ENCODE measurements at regions not wholly inside any gene's neighbourhood (a gene's known extent, or its start where the extent isn't known, plus 50 kb on each side); places are given as distances from the start of the nearest gene placed in this dataset.

DNA sequence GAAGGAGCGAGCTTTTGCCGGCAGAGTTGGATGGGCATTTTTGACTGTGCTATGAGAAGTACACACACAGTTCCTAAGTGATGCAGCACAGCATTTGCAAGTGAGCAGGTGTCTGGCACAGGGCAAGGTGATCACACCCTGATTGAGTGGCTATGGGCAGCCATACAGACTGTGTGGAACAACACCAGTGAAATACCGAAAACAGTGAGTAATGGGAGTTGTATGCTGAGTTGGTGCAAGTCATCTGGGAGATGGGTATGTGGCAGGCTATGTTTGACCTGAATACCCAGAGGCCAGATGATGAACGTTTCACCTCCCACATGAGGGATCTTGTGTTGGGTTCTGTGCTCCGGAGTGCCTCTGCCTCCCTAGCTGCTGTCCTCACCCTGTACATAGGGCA is 53.5 kb upstream of the TIPARP start:
- DNase-seq = no peak

DNA sequence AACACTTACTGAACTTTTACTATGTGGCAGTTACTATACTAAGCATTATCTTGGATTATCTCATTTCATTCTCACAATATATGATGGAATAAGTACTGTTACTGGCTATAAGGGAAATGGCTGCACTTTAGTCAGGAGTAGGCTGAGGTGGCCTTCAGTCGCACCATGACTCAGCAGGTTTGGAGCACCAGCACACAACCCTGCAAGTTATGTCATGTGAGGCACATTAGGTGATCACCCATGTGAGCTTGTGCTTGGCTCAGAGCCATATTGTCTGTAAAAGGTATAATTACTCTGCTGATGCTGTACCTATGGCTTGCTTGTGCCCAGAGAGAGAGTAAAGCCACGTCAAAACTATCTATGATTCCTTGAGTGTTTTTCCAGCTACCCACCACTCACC is 54.1 kb upstream of the TIPARP start:
- peak; percentile 26 for DNase-seq

DNA sequence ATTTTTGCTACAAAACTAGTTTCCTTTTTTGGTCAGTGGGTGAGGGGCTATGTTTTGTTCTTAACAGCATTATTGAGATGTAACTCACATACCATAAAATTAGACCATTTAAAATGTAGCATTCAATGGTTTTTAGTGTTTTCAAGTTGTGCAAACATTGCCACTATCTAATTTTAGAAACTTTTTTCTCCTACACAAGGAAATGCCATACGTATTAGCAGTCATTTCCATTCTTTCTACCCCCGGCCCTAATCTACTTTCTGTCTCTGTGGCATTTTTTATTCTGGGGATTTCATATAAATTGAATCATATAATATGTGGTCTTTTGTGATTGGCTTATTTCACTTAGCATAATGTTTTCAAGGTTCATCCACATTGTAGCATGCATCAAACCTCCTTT is 55.0 kb upstream of the TIPARP start:
- DNase-seq = no peak

DNA sequence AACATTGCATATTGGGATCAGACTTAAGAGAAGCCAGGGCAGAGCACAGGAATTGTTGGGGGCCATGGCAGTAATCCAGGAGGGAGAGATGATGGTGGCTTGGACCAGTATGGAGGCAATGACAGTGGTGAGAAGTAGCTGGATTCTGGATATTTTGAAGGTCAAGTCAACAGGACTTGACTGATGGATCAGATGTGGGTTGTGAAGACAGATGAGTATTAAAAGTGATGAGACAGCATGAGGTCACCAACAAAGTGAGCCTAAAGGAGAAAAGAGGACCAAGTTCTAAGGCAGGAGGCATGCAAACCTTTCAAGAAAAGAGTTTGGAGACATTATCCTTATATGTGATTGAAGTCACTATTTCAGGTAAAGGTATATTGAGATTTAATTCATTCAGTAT is 56.6 kb upstream of the TIPARP start:
- no peak for DNase-seq

DNA sequence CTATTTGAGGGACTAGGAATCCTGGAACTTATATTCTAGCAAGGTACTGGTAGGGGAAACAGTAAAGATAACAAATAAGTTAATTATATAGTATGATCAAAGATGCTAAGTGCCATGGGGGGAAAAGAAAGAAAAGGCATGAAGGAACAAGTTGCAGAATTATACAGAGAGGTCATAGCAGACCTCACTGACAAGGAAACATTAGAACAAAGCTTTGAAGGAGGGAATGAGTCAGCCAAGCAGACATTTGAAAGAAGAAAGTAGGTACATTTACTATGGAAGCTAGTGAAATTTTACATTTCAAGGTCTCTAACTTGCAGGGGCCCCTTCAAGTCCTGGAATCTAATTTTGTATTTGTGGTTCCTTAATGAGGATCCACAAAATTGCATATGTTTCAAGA is 57.2 kb upstream of the TIPARP start:
- no peak for DNase-seq

DNA sequence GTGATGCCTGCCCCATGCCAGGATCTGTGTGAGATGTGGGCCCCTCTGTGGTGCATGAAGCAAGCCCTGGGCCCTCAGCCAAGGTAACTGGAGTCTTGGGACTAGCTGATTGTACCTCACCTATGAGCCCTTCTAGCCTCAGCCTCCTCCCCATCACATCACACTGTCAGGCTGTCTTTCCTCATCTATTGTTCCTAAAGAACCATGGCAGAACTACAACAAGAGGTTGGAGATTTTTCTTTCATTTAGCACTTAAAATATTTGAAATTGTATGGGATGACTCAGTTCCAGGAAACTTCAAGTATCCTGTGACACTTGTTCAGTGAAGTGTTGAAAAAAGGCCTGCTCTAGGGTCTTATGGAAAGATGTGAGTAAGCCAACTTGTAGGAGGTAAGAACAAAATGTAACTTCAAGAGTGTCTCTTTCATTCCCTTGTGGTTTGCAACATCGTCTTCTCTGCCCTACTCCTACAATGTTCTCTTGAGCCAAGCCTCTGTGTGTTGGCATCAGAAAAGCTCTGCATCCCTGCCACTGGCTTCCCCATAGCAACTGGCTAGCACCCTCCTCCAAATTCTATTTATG is 58.7 kb upstream of the TIPARP start:
- DNase-seq = no peak

DNA sequence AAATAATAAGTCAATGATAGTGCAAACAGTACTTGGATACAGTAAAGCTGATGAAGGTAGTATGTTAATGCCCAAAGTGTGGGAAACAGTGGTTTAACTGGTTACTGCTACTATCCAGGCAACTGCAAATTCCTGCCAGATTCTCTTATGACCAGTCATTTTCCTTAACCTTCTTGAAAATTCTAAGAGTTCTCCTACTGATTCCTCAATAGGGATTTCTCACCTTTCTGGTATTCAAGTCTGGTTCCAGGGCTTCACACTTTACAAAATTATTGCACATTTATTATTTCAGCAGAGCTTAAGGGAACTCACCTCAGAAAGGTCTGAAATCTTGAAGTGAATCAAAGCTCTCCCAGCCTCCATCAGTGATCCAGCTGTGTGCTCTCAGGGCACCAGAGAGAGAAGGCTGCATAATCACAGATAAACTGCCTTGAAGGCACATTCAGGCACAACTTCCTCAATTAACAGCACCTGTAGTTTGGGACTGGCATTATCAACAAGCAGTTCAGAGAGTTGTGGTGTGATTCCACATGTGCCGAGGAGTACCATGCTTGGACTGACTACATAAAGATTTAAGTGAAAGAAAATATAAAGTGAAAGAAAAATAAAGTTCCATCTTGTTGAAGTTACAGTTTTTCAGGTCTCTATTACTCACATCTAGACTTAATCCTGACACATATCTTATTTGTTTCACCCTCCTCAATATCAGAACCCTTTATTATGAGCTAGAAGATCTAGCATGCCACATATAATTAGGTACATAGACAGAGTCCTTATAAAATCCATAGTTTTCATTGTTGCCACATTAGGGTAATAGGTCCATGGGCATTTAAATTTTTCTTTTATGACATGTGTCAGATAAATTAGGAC is 59.5 kb upstream of the TIPARP start:
- DNase-seq = no peak

DNA sequence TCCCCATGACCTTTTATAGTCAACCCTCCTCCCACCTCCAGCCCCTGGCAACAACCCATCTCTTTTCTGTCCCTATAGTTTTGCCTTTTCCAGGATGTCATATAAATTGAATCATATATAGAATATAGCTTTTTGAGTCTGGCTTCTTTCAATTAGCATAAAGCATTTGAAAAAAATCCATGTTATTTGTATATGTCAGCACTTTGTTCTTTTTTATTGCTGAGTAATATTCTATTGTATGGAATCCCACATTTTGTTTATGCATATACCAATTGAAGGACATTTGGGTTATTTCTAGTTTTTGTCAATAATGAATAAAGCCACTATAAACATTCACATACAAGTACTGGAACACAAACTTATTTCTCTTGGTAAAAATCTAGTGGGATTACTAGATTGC is 58.0 kb upstream of the SSR3 start:
- DNase-seq = no peak

DNA sequence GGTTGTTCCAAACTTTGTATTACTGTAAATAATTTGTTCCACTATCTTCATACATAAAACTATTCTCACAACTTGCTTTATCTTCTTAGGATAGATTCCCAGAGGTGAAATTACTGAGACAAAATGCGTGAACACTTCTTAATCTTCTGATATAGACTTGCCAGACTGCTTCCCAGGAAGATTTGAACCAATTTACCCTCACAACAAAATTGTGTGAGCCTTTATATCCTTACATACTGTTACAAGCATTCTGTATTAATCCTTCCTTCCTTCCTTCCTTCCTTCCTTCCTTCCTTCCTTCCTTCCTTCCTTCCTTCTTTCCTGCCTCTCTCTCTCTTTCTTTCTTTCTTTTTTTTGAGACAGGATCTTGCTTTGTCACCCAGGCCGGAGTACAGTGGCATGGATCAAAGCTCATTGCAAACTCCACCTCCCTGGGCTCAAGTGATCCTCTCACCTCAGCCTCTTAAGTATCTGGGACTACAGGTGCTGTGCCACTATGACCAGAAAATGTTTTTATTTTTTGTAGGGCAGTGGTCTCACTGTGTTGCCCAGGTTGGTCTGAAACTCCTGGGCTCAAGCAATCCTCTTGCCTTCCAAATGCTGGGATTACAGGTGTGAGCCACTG is 57.1 kb upstream of the SSR3 start:
- DNase-seq = no peak

DNA sequence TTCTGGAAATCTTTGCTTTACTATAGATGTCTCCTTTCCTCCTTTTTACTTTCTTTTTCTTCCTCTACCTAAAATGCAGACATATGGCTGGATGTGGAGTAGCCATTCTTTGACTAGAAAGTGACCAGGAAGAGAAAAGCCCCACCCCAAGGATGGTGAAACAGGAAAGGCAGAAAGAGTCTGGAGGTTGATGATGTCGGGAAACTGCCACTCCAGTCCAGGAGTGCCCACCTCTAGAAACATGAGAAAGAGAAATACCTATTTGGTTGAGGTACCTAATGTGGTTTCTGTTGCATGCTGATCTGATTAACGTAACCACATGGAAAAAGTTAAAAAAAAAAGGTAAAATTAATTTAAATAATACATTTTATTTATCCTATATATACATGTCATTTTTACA is 55.2 kb upstream of the SSR3 start:
- no peak for DNase-seq

DNA sequence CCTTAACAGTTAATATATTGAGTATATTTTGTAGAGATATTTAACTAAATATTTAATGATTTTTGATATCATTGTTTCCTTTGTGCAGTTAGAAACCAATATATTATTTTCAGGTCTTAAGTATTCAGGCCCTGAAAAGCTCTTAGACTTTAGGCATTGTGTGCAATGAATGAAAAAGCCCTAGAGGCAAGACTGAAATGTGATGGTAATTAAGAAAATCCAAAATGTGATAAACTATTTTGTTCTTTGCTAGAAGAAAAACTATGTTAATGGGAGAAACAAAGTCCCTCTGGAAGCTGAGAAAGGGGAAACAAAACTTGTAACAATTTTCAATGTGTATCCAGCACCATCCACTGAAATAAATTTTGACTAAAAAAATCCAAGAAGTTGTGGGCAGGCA is 54.6 kb upstream of the SSR3 start:
- DNase-seq = no peak

DNA sequence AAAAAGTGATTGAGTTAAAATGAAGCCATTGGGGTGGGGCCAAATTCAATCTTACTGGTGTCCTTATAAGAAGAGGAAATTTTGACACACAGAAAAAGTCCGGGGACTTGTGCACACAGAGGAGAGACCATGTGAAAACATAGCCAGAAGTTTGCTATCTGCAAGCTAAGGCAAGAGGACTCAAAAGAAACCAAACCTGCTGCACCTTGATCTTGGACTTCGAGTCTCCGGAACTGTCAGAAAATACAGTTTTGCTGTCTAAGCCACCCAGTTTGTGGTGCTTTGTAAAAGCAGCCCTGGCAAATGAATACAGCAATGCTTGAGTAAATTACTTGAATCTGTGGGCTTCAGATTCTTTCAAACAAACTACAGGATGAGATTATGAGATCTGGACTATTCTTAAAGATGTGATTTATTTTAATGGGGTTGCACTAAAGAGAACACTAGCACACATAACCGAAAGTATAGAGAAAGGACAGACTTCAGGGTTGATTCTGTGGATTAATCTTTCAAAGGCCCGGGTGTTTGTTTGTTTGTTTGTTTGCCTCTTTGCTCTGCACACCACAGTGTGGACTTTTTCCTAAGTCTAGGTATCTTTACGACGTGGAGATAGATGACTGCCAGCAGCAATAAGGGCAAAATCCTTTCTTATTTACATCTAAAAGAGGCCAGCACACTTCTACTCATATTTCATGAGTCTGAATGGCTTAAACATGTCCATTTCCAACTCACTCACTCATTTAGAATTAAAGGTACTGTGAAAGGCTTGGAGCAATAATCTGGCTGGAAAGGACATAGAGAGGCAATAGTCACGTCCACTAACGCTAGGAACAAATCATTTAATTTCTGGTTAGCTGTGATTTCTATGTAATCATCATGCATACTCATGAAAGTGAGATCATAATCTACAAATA is 53.9 kb upstream of the SSR3 start:
- no peak for DNase-seq

DNA sequence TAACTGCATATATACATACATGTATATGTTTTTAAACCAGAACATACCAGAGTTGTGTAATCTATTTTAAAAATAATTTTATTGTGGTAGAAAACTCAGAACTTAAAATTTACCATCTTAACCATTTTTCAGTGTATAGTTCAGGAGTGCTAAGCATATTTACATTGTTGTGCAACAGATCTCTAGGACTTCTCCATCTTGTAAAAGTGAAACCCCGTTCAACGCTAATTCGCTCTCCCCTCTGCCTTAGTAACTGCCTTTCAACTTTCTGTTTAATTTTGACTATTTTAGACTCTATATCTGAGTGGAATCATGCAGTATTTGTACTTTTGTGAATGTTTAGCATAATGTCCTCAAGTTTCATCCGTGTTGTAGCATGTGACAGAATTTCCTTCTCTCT is 51.8 kb upstream of the SSR3 start:
- no peak for DNase-seq

DNA sequence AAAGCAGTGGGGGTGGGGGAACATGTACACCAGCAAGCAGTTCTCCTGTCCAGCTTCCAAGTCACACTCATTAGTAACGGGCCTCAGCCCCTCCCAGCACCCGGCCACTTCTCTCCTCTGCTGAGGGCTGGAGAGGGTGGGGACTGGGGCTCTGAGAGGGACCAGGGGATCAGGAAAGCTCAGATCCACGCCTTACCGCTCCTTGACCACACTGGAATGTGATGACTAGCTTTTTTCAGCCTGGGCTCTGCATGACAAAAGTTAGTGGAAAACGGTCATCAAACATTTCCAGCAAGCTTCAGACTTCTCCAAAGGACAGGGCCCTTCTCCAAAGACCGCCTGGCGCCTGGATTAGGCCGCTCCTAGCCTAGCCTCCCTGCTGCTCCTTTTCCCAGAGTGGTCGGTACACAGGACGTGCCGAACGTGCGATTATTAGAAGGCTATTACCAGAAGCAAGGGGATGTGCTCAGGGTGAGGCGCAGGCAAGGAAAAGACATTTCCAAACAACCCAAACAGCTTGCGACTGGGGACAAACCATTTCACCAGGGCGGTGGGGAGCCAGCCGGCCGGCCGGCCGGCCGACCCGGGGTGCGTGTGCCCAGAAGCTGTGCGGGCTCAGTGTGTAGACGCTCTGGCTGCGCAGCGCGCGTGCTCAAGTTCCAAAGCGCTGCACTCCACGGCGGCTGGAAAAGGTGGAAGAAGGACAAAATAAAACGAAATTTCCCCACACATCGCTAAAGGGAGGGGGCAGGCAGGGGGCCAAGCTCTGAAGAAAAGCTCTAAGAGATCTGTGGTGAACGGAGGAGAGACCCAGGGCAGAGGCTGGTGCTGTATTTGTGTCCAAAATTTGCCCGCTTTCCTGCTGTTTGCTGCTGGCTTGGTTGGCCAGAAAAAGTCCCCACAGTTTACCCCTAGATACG is 51.0 kb upstream of the SSR3 start:
- peak; percentile 26 for DNase-seq

DNA sequence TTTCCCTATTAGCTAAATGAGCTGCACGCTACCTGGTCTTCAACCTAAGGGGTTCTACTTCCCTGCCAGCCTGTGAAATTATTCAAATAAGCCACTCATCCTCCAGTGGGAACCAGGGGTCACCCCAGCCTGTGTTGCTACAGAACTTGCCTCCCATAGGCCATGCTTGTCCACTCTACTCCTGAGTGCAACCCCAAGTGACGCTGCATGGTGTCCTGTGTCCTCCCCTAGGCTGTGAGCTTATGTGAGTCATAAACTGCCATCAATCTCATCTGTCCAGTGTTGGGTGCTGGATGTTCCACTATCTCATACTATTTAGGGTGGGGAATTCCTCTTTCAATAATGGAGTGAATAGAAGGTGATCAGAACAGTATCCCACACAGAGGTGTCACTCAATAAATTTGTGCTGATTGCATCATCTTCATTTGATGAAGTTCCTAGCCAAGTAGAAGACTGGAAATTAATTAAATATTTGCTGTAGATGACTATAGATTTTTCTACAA is 49.8 kb upstream of the SSR3 start:
- no peak for DNase-seq
